ENCODE measurements at regions not wholly inside any gene's neighbourhood (a gene's known extent, or its start where the extent isn't known, plus 50 kb on each side); places are given as distances from the start of the nearest gene placed in this dataset.
A peak's percentile ranks its signal among the peaks of the same experiment; 100 is the strongest.

GRCh38 chr12:115451151-115451779, 767.3 kb upstream of the TBX3 start:
- H3K4me1 ChIP-seq, result no peaks in the 10 kb centered on the region
- intact Hi-C loops (cut with DNase I), result no loop called here
- H3K27me3 ChIP-seq, result no peaks in the 10 kb centered on the region
- no peaks in the 10 kb centered on the region for H3K36me3 ChIP-seq
- no peak overlapping the region for H3K27ac ChIP-seq
- no peaks in the 10 kb centered on the region for H3K9me3 ChIP-seq
- ATAC-seq, result no peak
- H3K4me3 ChIP-seq, result peak overlapping the region in 1 of 3 donors; percentile 35
- no peak for DNase-seq
- 55% methylated on average over 7 of the region's 12 CpGs for WGBS (ENCODE audit: insufficient coverage, low coverage, low lambda C conversion rate, missing lambda C conversion rate)
- TF ChIP-seq, protein P1, sequence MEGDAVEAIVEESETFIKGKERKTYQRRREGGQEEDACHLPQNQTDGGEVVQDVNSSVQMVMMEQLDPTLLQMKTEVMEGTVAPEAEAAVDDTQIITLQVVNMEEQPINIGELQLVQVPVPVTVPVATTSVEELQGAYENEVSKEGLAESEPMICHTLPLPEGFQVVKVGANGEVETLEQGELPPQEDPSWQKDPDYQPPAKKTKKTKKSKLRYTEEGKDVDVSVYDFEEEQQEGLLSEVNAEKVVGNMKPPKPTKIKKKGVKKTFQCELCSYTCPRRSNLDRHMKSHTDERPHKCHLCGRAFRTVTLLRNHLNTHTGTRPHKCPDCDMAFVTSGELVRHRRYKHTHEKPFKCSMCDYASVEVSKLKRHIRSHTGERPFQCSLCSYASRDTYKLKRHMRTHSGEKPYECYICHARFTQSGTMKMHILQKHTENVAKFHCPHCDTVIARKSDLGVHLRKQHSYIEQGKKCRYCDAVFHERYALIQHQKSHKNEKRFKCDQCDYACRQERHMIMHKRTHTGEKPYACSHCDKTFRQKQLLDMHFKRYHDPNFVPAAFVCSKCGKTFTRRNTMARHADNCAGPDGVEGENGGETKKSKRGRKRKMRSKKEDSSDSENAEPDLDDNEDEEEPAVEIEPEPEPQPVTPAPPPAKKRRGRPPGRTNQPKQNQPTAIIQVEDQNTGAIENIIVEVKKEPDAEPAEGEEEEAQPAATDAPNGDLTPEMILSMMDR (IDR thresholded peaks at IDR 0.05), result no peak
- TF ChIP-seq POLR2A (IDR thresholded peaks at IDR 0.05), result no peak

- H3K27ac ChIP-seq, result no peak overlapping the region
- H3K9me3 ChIP-seq, result no peaks in the 10 kb centered on the region
- 69% methylated on average over 3 of the region's 8 CpGs for WGBS (ENCODE audit: insufficient coverage, low coverage, low lambda C conversion rate, missing lambda C conversion rate)
- no peak for ATAC-seq
- no peaks in the 10 kb centered on the region for H3K36me3 ChIP-seq
- no peaks in the 10 kb centered on the region for H3K4me1 ChIP-seq
- no peak overlapping the region for H3K4me3 ChIP-seq
- TF ChIP-seq, protein P1 (IDR thresholded peaks at IDR 0.05), result no peak
- no peak for TF ChIP-seq POLR2A (IDR thresholded peaks at IDR 0.05)
- intact Hi-C loops (cut with DNase I), result no loop called here
- H3K27me3 ChIP-seq, result no peaks in the 10 kb centered on the region
- no peak for DNase-seq
Observed at GRCh38 chr12:115450710-115451109, 766.7 kb upstream of the TBX3 start.

GRCh38 chr12:115450017-115450416, 766.0 kb upstream of the TBX3 start:
- Histone ChIP-seq H3K27me3 (no peaks in the 10 kb centered on the region), H3K4me1 (no peaks in the 10 kb centered on the region), H3K27ac (no peak overlapping the region), H3K36me3 (no peaks in the 10 kb centered on the region), H3K4me3 (no peak overlapping the region), H3K9me3 (no peaks in the 10 kb centered on the region)
- ATAC-seq (no peak), DNase-seq (no peak)
- intact Hi-C loops (cut with DNase I), result no loop called here
- TF ChIP-seq POLR2A (IDR thresholded peaks at IDR 0.05), result no peak
- TF ChIP-seq, protein P1 (IDR thresholded peaks at IDR 0.05), result no peak
- 83% methylated on average over 3 of the region's 3 CpGs for WGBS (ENCODE audit: insufficient coverage, low coverage, low lambda C conversion rate, missing lambda C conversion rate)

DNA sequence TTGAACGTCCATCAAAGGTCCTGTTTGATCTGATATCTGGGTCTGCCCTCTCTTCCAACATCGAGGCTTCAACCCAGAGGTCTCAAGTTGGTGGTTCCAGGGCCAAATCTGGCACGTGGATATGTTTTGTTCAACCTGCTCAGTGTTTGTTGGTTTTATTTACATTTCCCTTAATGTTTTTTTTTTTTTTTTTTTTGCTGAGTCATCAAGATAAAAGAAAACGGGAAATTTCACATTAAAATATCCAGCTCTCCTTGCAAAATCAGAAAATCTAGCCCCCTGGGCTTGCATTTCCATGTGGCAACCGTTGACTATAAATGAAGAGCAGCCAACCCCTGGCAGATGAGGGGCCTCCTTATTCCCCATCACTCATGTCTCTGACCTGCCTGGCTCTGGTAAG, 765.6 kb upstream of the TBX3 start:
- Histone ChIP-seq H3K27ac (no peak overlapping the region), H3K4me1 (no peaks in the 10 kb centered on the region), H3K4me3 (no peak overlapping the region), H3K36me3 (no peaks in the 10 kb centered on the region), H3K9me3 (no peaks in the 10 kb centered on the region), H3K27me3 (no peaks in the 10 kb centered on the region)
- DNase-seq (no peak), ATAC-seq (no peak)
- no peak for TF ChIP-seq POLR2A (IDR thresholded peaks at IDR 0.05)
- TF ChIP-seq, protein P1 (IDR thresholded peaks at IDR 0.05), result no peak
- WGBS (ENCODE audit: insufficient coverage, low coverage, low lambda C conversion rate, missing lambda C conversion rate), result 64% methylated on average over 3 of the region's 5 CpGs
- intact Hi-C loops (cut with DNase I), result no loop called here

GRCh38 chr12:115444346-115444745, 760.4 kb upstream of the TBX3 start:
- Histone ChIP-seq H3K9me3 (no peaks in the 10 kb centered on the region), H3K36me3 (no peaks in the 10 kb centered on the region), H3K27ac (no peak overlapping the region), H3K4me1 (no peaks in the 10 kb centered on the region), H3K4me3 (no peak overlapping the region), H3K27me3 (no peaks in the 10 kb centered on the region)
- TF ChIP-seq, protein P1 (IDR thresholded peaks at IDR 0.05), result no peak
- no peak for TF ChIP-seq POLR2A (IDR thresholded peaks at IDR 0.05)
- no peak for ATAC-seq
- 77% methylated on average over 1 of the region's 1 CpG for WGBS (ENCODE audit: insufficient coverage, low coverage, low lambda C conversion rate, missing lambda C conversion rate)
- no peak for DNase-seq
- intact Hi-C loops (cut with DNase I), result no loop called here
